Vagina (tissue), 2 donors: ENCODE measurements at regions not wholly inside any gene's neighbourhood (a gene's known extent, or its start where the extent isn't known, plus 50 kb on each side); places are given as distances from the start of the nearest gene placed in this dataset.

ENCODE experiments used
- DNase-seq, 2 donors: peaks; one replicate each; pipeline ENCODE4 v3.0.0-alpha.2; 2017; ENCODE audit errors: extremely low spot score in 2 of 2
- H3K27ac ChIP-seq: fragments of 200-600 bp; sonication (generic); one replicate; pipeline ENCODE4 v1.5.1; 2019
- H3K27me3 ChIP-seq: fragments of 200-600 bp; sonication (generic); one replicate; pipeline ENCODE4 v1.5.1; 2019
- H3K36me3 ChIP-seq, 2 donors: fragments of 200-600 bp; sonication (generic); one replicate each; pipeline ENCODE4 v1.5.1; 2017 to 2019
- H3K4me1 ChIP-seq: fragments of 200-600 bp; sonication (generic); one replicate; pipeline ENCODE4 v1.5.1; 2019
- H3K4me3 ChIP-seq, 2 donors: fragments of 200-600 bp; sonication (generic); 1 replicate in 1 of 2; 2 replicates in 1 of 2; pipeline ENCODE4 v1.5.1; 2016 to 2019
- H3K9me3 ChIP-seq: fragments of 200-600 bp; sonication (generic); one replicate; pipeline ENCODE4 v1.5.1; 2019
- POLR2A ChIP-seq, 2 donors: fragments of 450-650 bp; IDR thresholded peaks; one replicate each; pipeline ENCODE4 v1.6.1; 2017; ENCODE audit warnings: antibody characterized with exemption in 2 of 2, mild to moderate bottlenecking in 2 of 2, moderate library complexity in 2 of 2
- POLR2AphosphoS5 ChIP-seq, 2 donors: sonication (generic); formaldehyde crosslinking; IDR thresholded peaks; one replicate each; pipeline ENCODE4 v1.9.0; 2017; ENCODE audit warnings: antibody characterized with exemption in 2 of 2, mild to moderate bottlenecking in 2 of 2, low read depth in 1 of 2; ENCODE audit not compliant: insufficient read depth in 1 of 2
- intact Hi-C: fragments of 100-400 bp; cut with DNase I; formaldehyde crosslinking; loops from one replicate; pipeline ENCODE4 v1.15.1; 2023
- TF ChIP-seq, protein P1 (sequence below), 3 experiments: fragments of 450-650 bp in 2 of 3; fragments of 200-600 bp in 1 of 3; sonication (generic) in 1 of 3; IDR thresholded peaks; one replicate each; pipeline ENCODE4 v1.5.1; 2017 to 2019; ENCODE audit warnings: antibody characterized with exemption in 3 of 3, mild to moderate bottlenecking in 2 of 3, moderate library complexity in 2 of 3

DNA sequence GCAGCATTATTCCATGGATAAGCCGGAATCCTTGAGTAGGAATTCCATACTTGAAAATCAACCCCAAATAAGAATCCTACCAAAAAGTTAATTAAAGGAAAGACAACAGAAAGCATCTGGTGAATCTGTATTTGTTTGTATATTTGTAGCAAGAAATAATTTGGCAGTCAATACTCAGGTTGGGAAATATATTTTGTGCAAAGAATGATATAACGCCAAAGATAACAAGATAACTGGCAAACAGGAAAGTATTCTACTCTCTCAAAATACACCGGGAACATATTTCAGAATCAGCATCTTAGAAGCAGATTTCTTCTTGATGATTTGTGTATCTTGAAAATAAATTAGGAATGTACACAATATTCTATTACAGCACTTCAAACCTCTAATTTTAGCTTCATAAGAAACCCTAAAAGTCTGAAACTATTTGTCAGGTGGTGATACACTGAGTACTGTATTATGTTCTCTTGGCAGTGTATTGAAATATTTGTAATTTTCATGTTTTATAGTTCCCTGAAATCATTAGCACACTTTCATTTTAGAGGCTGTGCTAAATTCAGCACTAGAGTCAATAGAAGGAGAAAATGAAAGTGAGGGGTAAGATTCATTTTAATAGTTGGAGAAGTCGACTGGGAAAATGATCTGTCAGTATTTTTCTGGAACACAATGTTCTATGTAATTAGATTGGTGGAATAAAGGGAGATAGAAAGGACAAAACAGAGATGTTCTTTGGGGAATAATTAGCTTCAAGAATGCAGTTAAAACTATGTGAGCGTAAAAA, 879.7 kb upstream of the GJE1 start:
- intact Hi-C loops = no loop called here
- DNase-seq = no peak
- no peaks in the 10 kb centered on the region for H3K27me3 ChIP-seq
- no peaks in the 10 kb centered on the region for H3K36me3 ChIP-seq
- H3K4me3 ChIP-seq = no peak overlapping the region
- H3K4me1 ChIP-seq = no peaks in the 10 kb centered on the region
- H3K9me3 ChIP-seq = no peaks in the 10 kb centered on the region
- no peak for TF ChIP-seq POLR2A (IDR thresholded peaks at IDR 0.05)
- TF ChIP-seq, protein P1, sequence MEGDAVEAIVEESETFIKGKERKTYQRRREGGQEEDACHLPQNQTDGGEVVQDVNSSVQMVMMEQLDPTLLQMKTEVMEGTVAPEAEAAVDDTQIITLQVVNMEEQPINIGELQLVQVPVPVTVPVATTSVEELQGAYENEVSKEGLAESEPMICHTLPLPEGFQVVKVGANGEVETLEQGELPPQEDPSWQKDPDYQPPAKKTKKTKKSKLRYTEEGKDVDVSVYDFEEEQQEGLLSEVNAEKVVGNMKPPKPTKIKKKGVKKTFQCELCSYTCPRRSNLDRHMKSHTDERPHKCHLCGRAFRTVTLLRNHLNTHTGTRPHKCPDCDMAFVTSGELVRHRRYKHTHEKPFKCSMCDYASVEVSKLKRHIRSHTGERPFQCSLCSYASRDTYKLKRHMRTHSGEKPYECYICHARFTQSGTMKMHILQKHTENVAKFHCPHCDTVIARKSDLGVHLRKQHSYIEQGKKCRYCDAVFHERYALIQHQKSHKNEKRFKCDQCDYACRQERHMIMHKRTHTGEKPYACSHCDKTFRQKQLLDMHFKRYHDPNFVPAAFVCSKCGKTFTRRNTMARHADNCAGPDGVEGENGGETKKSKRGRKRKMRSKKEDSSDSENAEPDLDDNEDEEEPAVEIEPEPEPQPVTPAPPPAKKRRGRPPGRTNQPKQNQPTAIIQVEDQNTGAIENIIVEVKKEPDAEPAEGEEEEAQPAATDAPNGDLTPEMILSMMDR (IDR thresholded peaks at IDR 0.05) = no peak
- TF ChIP-seq POLR2AphosphoS5 (IDR thresholded peaks at IDR 0.05; ENCODE audit: insufficient read depth in 1 of 2, low read depth in 1 of 2) = peak in 1 of 2 donors; percentile 6
- H3K27ac ChIP-seq = no peak overlapping the region

DNA sequence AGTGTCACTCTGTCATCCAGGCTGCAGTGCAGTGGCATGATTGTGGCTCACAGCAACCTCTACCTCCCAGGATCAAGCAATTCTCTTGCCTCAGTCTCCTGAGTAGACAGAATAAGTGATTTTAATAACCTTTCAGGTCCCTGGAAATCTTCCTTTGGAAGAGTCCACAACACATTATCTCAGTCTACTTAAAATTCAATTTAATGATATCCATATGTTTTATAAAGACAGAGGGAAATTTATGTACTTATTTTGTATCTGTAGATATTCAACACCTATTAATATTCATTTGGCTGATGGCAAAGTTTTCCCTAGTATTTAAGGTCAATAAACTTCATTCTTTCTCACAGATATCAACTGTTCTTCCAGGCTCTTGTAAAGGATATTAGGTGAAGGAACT, 881.4 kb upstream of the GJE1 start:
- Histone ChIP-seq H3K27me3 (no peaks in the 10 kb centered on the region), H3K27ac (no peak overlapping the region), H3K4me1 (no peaks in the 10 kb centered on the region), H3K36me3 (no peaks in the 10 kb centered on the region), H3K9me3 (no peaks in the 10 kb centered on the region), H3K4me3 (no peak overlapping the region)
- DNase-seq = no peak
- TF ChIP-seq POLR2A (IDR thresholded peaks at IDR 0.05) (no peak), POLR2AphosphoS5 (IDR thresholded peaks at IDR 0.05; ENCODE audit: insufficient read depth in 1 of 2, low read depth in 1 of 2) (no peak)
- TF ChIP-seq, protein P1 (IDR thresholded peaks at IDR 0.05) = no peak
- intact Hi-C loops = no loop called here

DNA sequence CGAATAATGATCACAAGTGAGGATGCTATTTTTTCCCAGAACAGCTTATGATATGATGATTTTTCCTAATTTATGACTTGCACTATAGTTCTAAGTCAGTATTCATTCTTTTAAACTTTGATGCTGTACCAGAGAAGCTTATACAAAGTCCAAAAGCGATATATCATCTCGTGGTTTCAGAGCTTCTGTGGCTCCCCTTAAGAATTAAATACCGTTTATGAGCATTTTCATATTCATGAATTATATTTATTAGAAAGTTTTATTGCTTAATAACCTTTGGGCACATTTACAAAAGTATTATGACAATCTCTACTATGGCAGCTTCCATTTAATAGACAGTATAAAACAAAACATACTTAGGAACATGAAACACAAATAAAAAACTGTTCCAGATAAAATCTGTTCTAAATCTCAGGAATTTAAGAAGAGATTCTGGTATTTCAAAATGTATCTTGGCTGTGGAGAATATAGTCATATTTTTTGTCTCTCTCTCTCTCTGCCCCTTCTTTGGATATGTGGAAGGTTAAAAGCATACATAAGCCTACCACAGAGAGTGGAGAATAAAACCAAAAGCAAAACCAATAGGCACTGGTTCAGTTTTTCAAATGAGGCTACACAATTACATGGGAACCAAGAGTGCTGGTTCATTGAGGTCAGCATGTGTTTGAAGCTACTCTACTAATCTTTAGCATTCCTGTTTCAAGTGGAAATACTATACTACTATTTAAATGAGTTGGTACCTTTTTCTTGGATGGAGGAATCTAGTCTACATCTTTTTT, 884.5 kb upstream of the GJE1 start:
- Histone ChIP-seq H3K4me3 (no peak overlapping the region), H3K4me1 (no peaks in the 10 kb centered on the region), H3K9me3 (no peaks in the 10 kb centered on the region), H3K27me3 (no peaks in the 10 kb centered on the region), H3K27ac (no peak overlapping the region), H3K36me3 (no peaks in the 10 kb centered on the region)
- TF ChIP-seq POLR2A (IDR thresholded peaks at IDR 0.05) (no peak), POLR2AphosphoS5 (IDR thresholded peaks at IDR 0.05; ENCODE audit: insufficient read depth in 1 of 2, low read depth in 1 of 2) (no peak)
- TF ChIP-seq, protein P1 (IDR thresholded peaks at IDR 0.05) = no peak
- DNase-seq = no peak
- intact Hi-C loops = no loop called here

DNA sequence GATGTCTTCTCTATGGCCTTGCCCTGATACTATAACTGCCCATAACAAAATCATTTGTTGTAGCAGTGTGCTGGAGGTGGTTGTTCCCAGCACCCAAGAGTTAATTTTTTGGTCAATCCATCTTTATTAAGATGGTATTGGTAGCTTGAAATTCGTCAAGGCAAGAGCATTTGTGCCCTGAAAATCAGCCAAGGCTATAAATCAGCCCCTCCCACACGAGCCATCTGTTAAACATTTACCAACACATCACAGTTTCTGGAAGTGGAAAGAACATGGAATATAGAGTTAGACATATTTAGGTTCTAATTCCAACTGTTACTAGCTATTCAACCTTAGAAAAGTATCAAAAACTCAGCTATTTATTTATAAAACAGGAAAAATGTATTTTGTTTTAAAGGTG, 888.4 kb upstream of the GJE1 start:
- Histone ChIP-seq H3K4me3 (no peak overlapping the region), H3K9me3 (no peaks in the 10 kb centered on the region), H3K27me3 (no peaks in the 10 kb centered on the region), H3K27ac (no peak overlapping the region), H3K4me1 (no peaks in the 10 kb centered on the region), H3K36me3 (no peaks in the 10 kb centered on the region)
- intact Hi-C loops = no loop called here
- no peak for DNase-seq
- TF ChIP-seq, protein P1 (IDR thresholded peaks at IDR 0.05) = no peak
- TF ChIP-seq POLR2A (IDR thresholded peaks at IDR 0.05) = no peak
- no peak for TF ChIP-seq POLR2AphosphoS5 (IDR thresholded peaks at IDR 0.05; ENCODE audit: insufficient read depth in 1 of 2, low read depth in 1 of 2)

DNA sequence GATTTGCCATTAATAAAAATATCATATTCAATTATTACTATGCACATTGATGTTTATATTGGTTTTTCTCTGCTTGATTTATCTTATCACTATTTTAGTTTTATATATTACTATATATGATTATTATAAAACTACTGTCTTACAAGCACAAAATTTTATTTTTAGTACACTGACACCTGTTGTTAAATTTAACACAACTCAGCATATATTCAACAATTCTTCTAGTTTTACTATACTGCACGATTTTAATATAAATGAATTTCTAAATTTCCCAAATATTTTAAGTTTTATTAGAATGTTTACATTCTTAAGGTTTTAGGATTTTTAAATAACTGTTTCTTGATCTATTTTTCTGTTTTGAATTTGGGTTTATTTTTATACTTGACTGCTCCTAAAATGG, 889.8 kb upstream of the GJE1 start:
- no peaks in the 10 kb centered on the region for H3K9me3 ChIP-seq
- no peak for TF ChIP-seq POLR2A (IDR thresholded peaks at IDR 0.05)
- TF ChIP-seq, protein P1 (IDR thresholded peaks at IDR 0.05) = no peak
- no peak for TF ChIP-seq POLR2AphosphoS5 (IDR thresholded peaks at IDR 0.05; ENCODE audit: insufficient read depth in 1 of 2, low read depth in 1 of 2)
- H3K27me3 ChIP-seq = no peaks in the 10 kb centered on the region
- no peak overlapping the region for H3K27ac ChIP-seq
- H3K4me3 ChIP-seq = no peak overlapping the region
- H3K4me1 ChIP-seq = no peaks in the 10 kb centered on the region
- intact Hi-C loops = no loop called here
- H3K36me3 ChIP-seq = no peaks in the 10 kb centered on the region
- no peak for DNase-seq
